Pancreas (tissue), 10 donors: ENCODE measurements at regions not wholly inside any gene's neighbourhood (a gene's known extent, or its start where the extent isn't known, plus 50 kb on each side); places are given as distances from the start of the nearest gene placed in this dataset.
A peak's percentile ranks its signal among the peaks of the same experiment; 100 is the strongest.

Experiments used
- ATAC-seq, 4 donors: fragments of 200-7000 bp; cut with Tn5 transposase; one replicate each; pipeline versions ENCODE4 v1.8.0 to v1.9.1; 2020; ENCODE audit warnings: mild to moderate bottlenecking in 4 of 4, moderate library complexity in 4 of 4
- DNase-seq, 6 donors: peaks; one replicate each; pipeline ENCODE4 v3.0.0-alpha.2; 2020
- FAIRE-seq: peaks from 2 replicates; lab custom pipeline; 2012; peaks lifted over from hg19 to GRCh38; lab: Jason Lieb, UNC
- H3K27ac ChIP-seq, 4 donors: fragments of 200-600 bp; sonication (generic); 1 replicate in 3 of 4; 2 replicates in 1 of 4; pipeline versions ENCODE4 v1.5.0 to v1.8.0; 2020
- H3K27me3 ChIP-seq, 4 donors: fragments of 200-600 bp; one replicate each; pipeline ENCODE4 v1.8.0; 2021
- H3K36me3 ChIP-seq, 3 donors: fragments of 200-600 bp; sonication (generic) in 1 of 3; one replicate each; pipeline versions ENCODE4 v1.5.0 to v1.8.0; 2020 to 2021
- H3K4me1 ChIP-seq, 3 donors: fragments of 200-600 bp; one replicate each; pipeline ENCODE4 v1.8.0; 2021
- H3K4me3 ChIP-seq, 4 donors: fragments of 200-600 bp; sonication (generic) in 2 of 4; one replicate each; pipeline versions ENCODE4 v1.5.0 to v1.8.0; 2020 to 2021
- H3K9me3 ChIP-seq, 4 donors: fragments of 200-600 bp; one replicate each; pipeline ENCODE4 v1.8.0; 2021
- CTCF ChIP-seq, 4 donors: fragments of 200-600 bp; sonication (generic) in 3 of 4; IDR thresholded peaks; one replicate each; pipeline versions ENCODE4 v1.5.0 to v1.8.0; 2021; ENCODE audit warnings: antibody characterized with exemption in 4 of 4
- WGBS, 2 donors: extraction: QIAGEN DNeasy Blood & Tissue Kit; methylation state at CpG; one replicate each; pipeline ENCODE4 v1.1.7; 2013; 5-methylcytosine and 5-hydroxymethylcytosine counted together
- intact Hi-C, 3 donors: fragments of 100-400 bp; cut with DNase I; formaldehyde crosslinking; loops; one replicate each; pipeline versions ENCODE4 v1.11.1 to v1.14.2; 2022
- donor health status: healthy with polysubstance abuse.
- donor health status: DM: no; HTN: no; CAD: no; lungs with moderate emphysema.
- donor health status: DM: no; HTN: no; CAD: no.
- donor health status: control.
- donor health status: control.
- donor health status: Bipolar disorder and iron deficiency.
- donor health status: DM: yes; HTN: yes; CAD: no.
- donor health status: DM: no; HTN: no; CAD: no.
- donor health status: DM: no; HTN: no; CAD: no.
- donor health status: DM: yes; HTN: yes; CAD: no.

GRCh38 chr4:187603093-187604025 is 392.2 kb upstream of the ZFP42 start:
- ATAC-seq (no peak), DNase-seq (no peak), FAIRE-seq (no peak)
- H3K4me1 ChIP-seq: no peaks in the 10 kb centered on the region
- no peak overlapping the region for H3K4me3 ChIP-seq
- WGBS, 2 donors: 75 to 82% methylated on average over 5 of the region's 5 CpGs
- peaks cover 0 to 4% (median 0%) of the 10 kb centered on the region in 4 donors for H3K27me3 ChIP-seq
- H3K27ac ChIP-seq: no peak overlapping the region
- intact Hi-C loops: no loop called here
- no peaks in the 10 kb centered on the region for H3K36me3 ChIP-seq
- TF ChIP-seq CTCF (IDR thresholded peaks at IDR 0.05): no peak
- no peaks in the 10 kb centered on the region for H3K9me3 ChIP-seq

- Histone ChIP-seq H3K36me3 (no peaks in the 10 kb centered on the region), H3K27ac (no peak overlapping the region), H3K27me3 (peaks cover 0 to 4% (median 0%) of the 10 kb centered on the region in 4 donors), H3K4me1 (no peaks in the 10 kb centered on the region), H3K9me3 (no peaks in the 10 kb centered on the region), H3K4me3 (no peak overlapping the region)
- FAIRE-seq: no peak
- 36 to 38% methylated on average over 9 of the region's 9 CpGs for WGBS, 2 donors
- no peak for TF ChIP-seq CTCF (IDR thresholded peaks at IDR 0.05)
- ATAC-seq: no peak
- intact Hi-C loops: no loop called here
- no peak for DNase-seq
These were observed 390.6 kb upstream of the ZFP42 start for GRCh38 chr4:187604984-187605383.

- 14 to 24% methylated on average over 1 of the region's 1 CpG for WGBS, 2 donors
- Histone ChIP-seq H3K4me3 (no peak overlapping the region), H3K27me3 (peaks cover 0 to 4% (median 0%) of the 10 kb centered on the region in 4 donors), H3K36me3 (no peaks in the 10 kb centered on the region), H3K4me1 (no peaks in the 10 kb centered on the region), H3K9me3 (no peaks in the 10 kb centered on the region), H3K27ac (no peak overlapping the region)
- peak; percentile 63 to 84 (median 81) for TF ChIP-seq CTCF (IDR thresholded peaks at IDR 0.05)
- peak; percentile 61 to 91 (median 83) for ATAC-seq
- FAIRE-seq: no peak
- intact Hi-C loops: no loop called here
- peak in 2 of 6 donors; percentile 22 to 45 for DNase-seq
These were observed 389.0 kb upstream of the ZFP42 start for GRCh38 chr4:187606581-187606980.

- no peak for ATAC-seq
- no peak for TF ChIP-seq CTCF (IDR thresholded peaks at IDR 0.05)
- no peak for DNase-seq
- Histone ChIP-seq H3K4me1 (no peaks in the 10 kb centered on the region), H3K4me3 (no peak overlapping the region), H3K27me3 (peaks cover 0 to 4% (median 0%) of the 10 kb centered on the region in 4 donors), H3K9me3 (no peaks in the 10 kb centered on the region), H3K27ac (no peak overlapping the region), H3K36me3 (no peaks in the 10 kb centered on the region)
- FAIRE-seq: no peak
- WGBS, 2 donors: 74 to 87% methylated on average over 1 of the region's 1 CpG
- intact Hi-C loops: no loop called here
These were observed 387.6 kb upstream of the ZFP42 start for GRCh38 chr4:187608001-187608421.

- intact Hi-C loops: no loop called here
- Histone ChIP-seq H3K27ac (no peak overlapping the region), H3K27me3 (no peaks in the 10 kb centered on the region), H3K4me3 (no peak overlapping the region), H3K36me3 (no peaks in the 10 kb centered on the region), H3K4me1 (no peaks in the 10 kb centered on the region), H3K9me3 (no peaks in the 10 kb centered on the region)
- DNase-seq: no peak
- no peak for FAIRE-seq
- no peak for TF ChIP-seq CTCF (IDR thresholded peaks at IDR 0.05)
- no peak for ATAC-seq
- WGBS, 2 donors: 75 to 80% methylated on average over 8 of the region's 8 CpGs
These were observed 383.3 kb upstream of the ZFP42 start for GRCh38 chr4:187612301-187612700.
